ENCODE measurements at regions not wholly inside any gene's neighbourhood (a gene's known extent, or its start where the extent isn't known, plus 50 kb on each side); places are given as distances from the start of the nearest gene placed in this dataset.

DNA sequence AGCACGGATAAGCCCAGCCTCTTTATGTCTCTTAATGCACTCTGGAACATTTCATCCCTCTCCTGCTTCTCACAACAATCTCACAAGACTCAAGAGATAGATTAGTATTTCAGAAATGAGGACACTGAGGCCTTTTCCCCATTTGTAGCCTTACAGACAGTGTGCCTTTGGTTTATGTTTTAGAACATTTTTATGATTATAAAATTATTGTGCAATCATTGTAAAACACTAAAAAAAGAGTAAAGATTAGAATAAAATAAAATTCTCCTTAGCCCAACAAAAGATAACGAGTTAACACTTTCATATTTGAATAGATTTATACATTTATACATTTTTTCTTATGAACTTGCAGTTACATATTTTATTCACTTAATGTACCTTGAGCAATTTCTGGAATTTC is 748.7 kb downstream of the TRIML1 start:
- H3K4me1 ChIP-seq (ENCODE audit: control insufficient read depth, insufficient read depth, low read length): no peaks in the 10 kb centered on the region
- no peaks in the 10 kb centered on the region for H3K27me3 ChIP-seq (ENCODE audit: control insufficient read depth, insufficient read depth, low read length)
- H3K36me3 ChIP-seq (ENCODE audit: control insufficient read depth, insufficient read depth, low read length): no peaks in the 10 kb centered on the region
- H3K27ac ChIP-seq (ENCODE audit: low read length): no peak overlapping the region
- WGBS (ENCODE audit: insufficient coverage, low lambda C conversion rate): 71% methylated on average over 1 of the region's 2 CpGs
- no peak for DNase-seq
- H3K9me3 ChIP-seq (ENCODE audit: control insufficient read depth, low read depth, low read length): no peaks in the 10 kb centered on the region
- no peak overlapping the region for H3K4me3 ChIP-seq (ENCODE audit: low read length)

DNA sequence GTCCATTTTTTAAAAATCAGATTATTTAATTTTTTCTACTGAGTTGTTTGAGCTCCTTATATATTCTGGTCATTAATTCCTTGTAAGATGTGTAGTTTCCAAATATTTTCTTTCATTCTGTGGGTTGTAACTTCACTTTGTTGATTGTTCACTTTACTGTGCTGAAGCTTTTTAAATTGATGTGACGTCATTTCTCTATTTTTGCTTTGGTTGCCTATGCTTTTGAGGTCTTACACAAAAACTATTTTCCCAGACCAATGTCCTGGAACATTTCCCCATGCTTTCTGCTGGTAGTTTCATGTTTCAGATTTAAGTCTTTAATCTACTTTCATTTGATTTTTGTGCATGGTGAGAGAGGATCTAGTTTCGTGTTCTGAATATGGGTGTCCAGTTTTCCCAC is 753.6 kb downstream of the TRIML1 start:
- DNase-seq: no peak
- H3K27me3 ChIP-seq (ENCODE audit: control insufficient read depth, insufficient read depth, low read length): no peaks in the 10 kb centered on the region
- no peaks in the 10 kb centered on the region for H3K4me1 ChIP-seq (ENCODE audit: control insufficient read depth, insufficient read depth, low read length)
- no peak overlapping the region for H3K27ac ChIP-seq (ENCODE audit: low read length)
- no peaks in the 10 kb centered on the region for H3K36me3 ChIP-seq (ENCODE audit: control insufficient read depth, insufficient read depth, low read length)
- no peaks in the 10 kb centered on the region for H3K9me3 ChIP-seq (ENCODE audit: control insufficient read depth, low read depth, low read length)
- WGBS (ENCODE audit: insufficient coverage, low lambda C conversion rate): 83% methylated on average over 1 of the region's 2 CpGs
- no peak overlapping the region for H3K4me3 ChIP-seq (ENCODE audit: low read length)

DNA sequence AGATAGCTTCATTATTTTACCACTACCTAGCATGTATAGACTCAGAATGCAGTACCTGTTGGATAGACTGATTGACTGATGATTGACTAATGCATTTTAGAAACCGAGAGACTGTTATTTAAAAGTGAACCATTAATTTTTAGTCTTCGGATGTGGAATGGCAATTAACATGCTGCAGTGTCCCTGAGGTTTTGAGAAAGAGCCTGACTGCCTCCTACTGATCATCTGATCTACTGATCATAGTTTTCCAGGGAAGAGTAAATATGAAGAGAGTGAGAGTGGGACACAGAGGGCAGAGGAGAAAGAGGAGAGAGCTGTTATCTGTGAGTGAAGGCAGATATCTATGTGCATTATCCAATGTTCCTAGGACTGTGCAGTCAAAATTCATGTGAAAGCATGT is 764.7 kb downstream of the TRIML1 start:
- H3K9me3 ChIP-seq (ENCODE audit: control insufficient read depth, low read depth, low read length): peaks cover 2% of the 10 kb centered on the region
- no peaks in the 10 kb centered on the region for H3K27me3 ChIP-seq (ENCODE audit: control insufficient read depth, insufficient read depth, low read length)
- DNase-seq: no peak
- H3K36me3 ChIP-seq (ENCODE audit: control insufficient read depth, insufficient read depth, low read length): no peaks in the 10 kb centered on the region
- H3K4me1 ChIP-seq (ENCODE audit: control insufficient read depth, insufficient read depth, low read length): no peaks in the 10 kb centered on the region
- WGBS (ENCODE audit: insufficient coverage, low lambda C conversion rate): 100% methylated on average over 1 of the region's 2 CpGs
- H3K4me3 ChIP-seq (ENCODE audit: low read length): no peak overlapping the region
- H3K27ac ChIP-seq (ENCODE audit: low read length): no peak overlapping the region

DNA sequence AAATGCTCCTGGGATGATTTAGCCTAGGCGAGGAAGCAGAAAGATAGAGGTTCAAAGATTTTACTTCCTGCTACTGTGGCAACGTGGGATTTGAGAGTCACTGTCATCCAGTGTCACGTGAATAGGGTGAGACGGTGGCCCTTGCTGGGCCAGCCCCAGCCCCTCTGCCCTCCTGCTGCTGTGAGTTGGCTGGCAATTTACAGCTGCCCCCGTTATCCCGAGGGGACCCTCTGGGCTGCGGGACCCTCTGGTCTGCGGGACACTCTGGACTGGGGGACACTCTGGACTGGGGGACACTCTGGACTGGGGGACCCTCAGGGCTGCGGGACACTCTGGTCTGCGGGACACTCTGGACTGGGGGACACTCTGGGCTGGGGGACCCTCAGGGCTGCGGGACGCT is 765.4 kb downstream of the TRIML1 start:
- no peak overlapping the region for H3K4me3 ChIP-seq (ENCODE audit: low read length)
- H3K27me3 ChIP-seq (ENCODE audit: control insufficient read depth, insufficient read depth, low read length): no peaks in the 10 kb centered on the region
- no peak for DNase-seq
- no peak overlapping the region for H3K27ac ChIP-seq (ENCODE audit: low read length)
- no peaks in the 10 kb centered on the region for H3K4me1 ChIP-seq (ENCODE audit: control insufficient read depth, insufficient read depth, low read length)
- H3K9me3 ChIP-seq (ENCODE audit: control insufficient read depth, low read depth, low read length): peaks cover 2% of the 10 kb centered on the region
- no peaks in the 10 kb centered on the region for H3K36me3 ChIP-seq (ENCODE audit: control insufficient read depth, insufficient read depth, low read length)
- WGBS (ENCODE audit: insufficient coverage, low lambda C conversion rate): no CpG with 5 or more reads among the region's 12 CpGs

DNA sequence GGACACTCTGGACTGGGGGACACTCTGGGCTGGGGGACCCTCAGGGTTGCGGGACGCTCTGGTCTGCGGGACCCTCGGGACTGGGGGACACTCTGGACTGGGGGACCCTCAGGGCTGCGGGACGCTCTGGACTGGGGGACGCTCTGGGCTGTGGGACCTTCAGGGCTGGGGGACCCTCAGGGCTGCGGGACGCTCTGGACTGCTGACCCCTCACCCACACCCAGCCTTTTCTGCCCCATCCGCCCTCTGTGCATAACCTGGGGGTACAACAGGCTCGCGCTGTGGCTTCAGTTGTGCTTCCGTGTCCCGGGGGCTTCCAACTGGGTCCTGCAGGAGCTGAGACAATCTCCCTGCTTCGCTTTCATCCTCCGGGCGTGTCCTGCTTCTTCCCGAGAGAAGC is 766.0 kb downstream of the TRIML1 start:
- WGBS (ENCODE audit: insufficient coverage, low lambda C conversion rate): no CpG with 5 or more reads among the region's 18 CpGs
- no peaks in the 10 kb centered on the region for H3K27me3 ChIP-seq (ENCODE audit: control insufficient read depth, insufficient read depth, low read length)
- H3K27ac ChIP-seq (ENCODE audit: low read length): no peak overlapping the region
- H3K4me3 ChIP-seq (ENCODE audit: low read length): no peak overlapping the region
- no peaks in the 10 kb centered on the region for H3K4me1 ChIP-seq (ENCODE audit: control insufficient read depth, insufficient read depth, low read length)
- H3K9me3 ChIP-seq (ENCODE audit: control insufficient read depth, low read depth, low read length): peaks cover 2% of the 10 kb centered on the region
- DNase-seq: no peak
- H3K36me3 ChIP-seq (ENCODE audit: control insufficient read depth, insufficient read depth, low read length): no peaks in the 10 kb centered on the region

DNA sequence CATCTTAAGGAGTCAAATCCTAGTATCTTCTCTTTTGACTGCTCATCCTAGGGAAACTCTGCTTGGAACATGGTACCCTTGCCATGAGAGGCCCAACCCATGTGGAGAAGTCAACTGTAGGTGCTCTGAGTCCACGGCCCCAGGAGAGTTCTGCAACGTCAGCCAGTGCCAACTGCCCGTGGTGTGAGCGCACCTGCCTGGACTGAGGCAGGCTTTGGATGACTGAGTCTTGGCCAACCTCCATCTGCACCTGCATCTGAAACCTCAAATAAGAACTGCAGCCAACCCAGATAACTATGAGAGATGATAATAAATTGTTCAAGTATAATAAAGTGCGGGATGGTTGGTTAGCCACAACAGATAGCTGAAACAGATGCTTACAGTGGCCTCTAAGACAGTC is 772.0 kb downstream of the TRIML1 start:
- DNase-seq: no peak
- no peaks in the 10 kb centered on the region for H3K27me3 ChIP-seq (ENCODE audit: control insufficient read depth, insufficient read depth, low read length)
- no peak overlapping the region for H3K27ac ChIP-seq (ENCODE audit: low read length)
- no peaks in the 10 kb centered on the region for H3K9me3 ChIP-seq (ENCODE audit: control insufficient read depth, low read depth, low read length)
- no peaks in the 10 kb centered on the region for H3K4me1 ChIP-seq (ENCODE audit: control insufficient read depth, insufficient read depth, low read length)
- WGBS (ENCODE audit: insufficient coverage, low lambda C conversion rate): no CpG with 5 or more reads among the region's 5 CpGs
- no peak overlapping the region for H3K4me3 ChIP-seq (ENCODE audit: low read length)
- no peaks in the 10 kb centered on the region for H3K36me3 ChIP-seq (ENCODE audit: control insufficient read depth, insufficient read depth, low read length)

DNA sequence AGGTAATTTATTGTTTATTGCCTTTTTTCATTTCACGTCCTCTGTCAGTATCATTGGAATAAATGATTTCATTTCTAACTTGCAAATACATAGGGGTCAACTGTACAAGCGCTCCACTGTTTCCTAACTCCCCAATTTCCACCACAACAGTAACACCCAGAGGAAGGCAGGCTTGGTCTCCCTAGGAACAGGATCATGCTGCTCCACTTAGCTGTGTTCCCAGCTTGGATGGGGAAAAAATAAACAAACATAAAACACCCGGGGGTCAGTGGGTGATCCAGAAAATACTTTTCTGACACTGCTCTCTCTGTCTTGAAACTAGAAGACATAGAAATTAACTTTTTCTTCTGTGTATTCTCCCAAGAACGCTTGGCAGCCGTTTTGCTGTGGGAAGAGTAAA is 772.5 kb downstream of the TRIML1 start:
- Histone ChIP-seq H3K36me3 (ENCODE audit: control insufficient read depth, insufficient read depth, low read length) (no peaks in the 10 kb centered on the region), H3K9me3 (ENCODE audit: control insufficient read depth, low read depth, low read length) (no peaks in the 10 kb centered on the region), H3K27ac (ENCODE audit: low read length) (no peak overlapping the region), H3K4me3 (ENCODE audit: low read length) (no peak overlapping the region), H3K4me1 (ENCODE audit: control insufficient read depth, insufficient read depth, low read length) (no peaks in the 10 kb centered on the region), H3K27me3 (ENCODE audit: control insufficient read depth, insufficient read depth, low read length) (no peaks in the 10 kb centered on the region)
- 83% methylated on average over 2 of the region's 5 CpGs for WGBS (ENCODE audit: insufficient coverage, low lambda C conversion rate)
- no peak for DNase-seq

DNA sequence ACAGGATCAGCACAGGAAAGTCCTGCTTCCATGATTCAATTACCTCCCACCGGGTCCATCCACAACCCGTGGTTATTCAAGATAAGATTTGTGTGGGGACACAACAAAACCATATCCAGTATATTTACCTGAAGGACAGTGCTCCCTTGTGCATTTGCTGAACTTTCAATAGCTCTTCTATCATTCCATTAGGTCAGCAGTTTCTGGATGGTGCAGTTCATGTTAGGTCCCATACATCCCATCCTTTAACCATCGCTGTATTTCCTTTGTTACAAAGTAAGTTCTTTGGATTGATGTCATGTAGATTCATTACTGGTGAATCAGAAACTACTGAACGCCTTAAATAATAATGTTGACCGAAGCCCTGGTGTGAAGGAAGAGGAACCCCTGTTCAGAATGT is 775.9 kb downstream of the TRIML1 start:
- no peak for DNase-seq
- H3K36me3 ChIP-seq (ENCODE audit: control insufficient read depth, insufficient read depth, low read length): no peaks in the 10 kb centered on the region
- no peak overlapping the region for H3K27ac ChIP-seq (ENCODE audit: low read length)
- no CpG with 5 or more reads among the region's 5 CpGs for WGBS (ENCODE audit: insufficient coverage, low lambda C conversion rate)
- no peaks in the 10 kb centered on the region for H3K4me1 ChIP-seq (ENCODE audit: control insufficient read depth, insufficient read depth, low read length)
- H3K27me3 ChIP-seq (ENCODE audit: control insufficient read depth, insufficient read depth, low read length): no peaks in the 10 kb centered on the region
- H3K9me3 ChIP-seq (ENCODE audit: control insufficient read depth, low read depth, low read length): no peaks in the 10 kb centered on the region
- no peak overlapping the region for H3K4me3 ChIP-seq (ENCODE audit: low read length)

DNA sequence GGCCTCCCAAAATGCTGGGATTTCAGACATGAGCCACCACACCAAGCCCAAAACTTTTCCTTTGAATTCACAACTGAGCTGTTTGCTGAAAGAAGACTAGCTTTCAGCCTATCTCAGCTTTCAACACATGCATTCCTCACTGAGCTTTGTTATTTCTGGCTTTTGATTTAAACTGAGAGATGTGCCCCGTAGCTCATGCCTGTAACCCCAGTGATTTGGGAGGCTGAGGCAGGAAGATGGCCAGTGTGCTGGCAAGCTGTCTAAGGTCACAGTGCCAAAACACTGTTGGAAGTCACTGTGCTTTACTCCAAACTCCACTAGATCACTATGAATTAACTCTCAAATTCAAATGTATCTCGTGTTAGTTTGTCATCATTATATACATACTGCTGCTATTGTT is 779.5 kb downstream of the TRIML1 start:
- no CpG with 5 or more reads among the region's 2 CpGs for WGBS (ENCODE audit: insufficient coverage, low lambda C conversion rate)
- Histone ChIP-seq H3K4me3 (ENCODE audit: low read length) (no peak overlapping the region), H3K36me3 (ENCODE audit: control insufficient read depth, insufficient read depth, low read length) (no peaks in the 10 kb centered on the region), H3K9me3 (ENCODE audit: control insufficient read depth, low read depth, low read length) (no peaks in the 10 kb centered on the region), H3K4me1 (ENCODE audit: control insufficient read depth, insufficient read depth, low read length) (no peaks in the 10 kb centered on the region), H3K27me3 (ENCODE audit: control insufficient read depth, insufficient read depth, low read length) (no peaks in the 10 kb centered on the region), H3K27ac (ENCODE audit: low read length) (no peak overlapping the region)
- DNase-seq: no peak

DNA sequence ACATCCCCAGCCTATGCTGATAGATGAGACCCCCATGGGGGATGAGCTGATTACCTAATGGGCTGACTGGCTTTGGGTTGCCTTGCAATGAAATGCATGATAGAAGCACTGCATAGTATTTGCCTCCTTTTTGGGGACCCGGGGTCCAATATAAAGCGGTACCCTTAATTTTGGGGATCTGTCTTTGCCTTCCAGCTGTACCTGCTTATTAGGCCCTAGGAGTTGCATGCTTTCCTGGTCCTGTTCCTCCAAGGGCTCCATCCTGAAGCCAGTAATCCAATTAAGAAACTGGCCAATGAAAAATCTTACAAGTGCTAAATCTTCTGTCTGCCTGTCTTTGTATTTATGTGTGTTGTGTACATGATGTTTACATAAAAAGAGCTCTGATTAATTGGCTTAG is 791.6 kb downstream of the TRIML1 start:
- H3K27me3 ChIP-seq (ENCODE audit: control insufficient read depth, insufficient read depth, low read length): no peaks in the 10 kb centered on the region
- DNase-seq: no peak
- H3K4me1 ChIP-seq (ENCODE audit: control insufficient read depth, insufficient read depth, low read length): no peaks in the 10 kb centered on the region
- no peak overlapping the region for H3K4me3 ChIP-seq (ENCODE audit: low read length)
- no peak overlapping the region for H3K27ac ChIP-seq (ENCODE audit: low read length)
- no CpG with 5 or more reads among the region's 2 CpGs for WGBS (ENCODE audit: insufficient coverage, low lambda C conversion rate)
- no peaks in the 10 kb centered on the region for H3K36me3 ChIP-seq (ENCODE audit: control insufficient read depth, insufficient read depth, low read length)
- no peaks in the 10 kb centered on the region for H3K9me3 ChIP-seq (ENCODE audit: control insufficient read depth, low read depth, low read length)

DNA sequence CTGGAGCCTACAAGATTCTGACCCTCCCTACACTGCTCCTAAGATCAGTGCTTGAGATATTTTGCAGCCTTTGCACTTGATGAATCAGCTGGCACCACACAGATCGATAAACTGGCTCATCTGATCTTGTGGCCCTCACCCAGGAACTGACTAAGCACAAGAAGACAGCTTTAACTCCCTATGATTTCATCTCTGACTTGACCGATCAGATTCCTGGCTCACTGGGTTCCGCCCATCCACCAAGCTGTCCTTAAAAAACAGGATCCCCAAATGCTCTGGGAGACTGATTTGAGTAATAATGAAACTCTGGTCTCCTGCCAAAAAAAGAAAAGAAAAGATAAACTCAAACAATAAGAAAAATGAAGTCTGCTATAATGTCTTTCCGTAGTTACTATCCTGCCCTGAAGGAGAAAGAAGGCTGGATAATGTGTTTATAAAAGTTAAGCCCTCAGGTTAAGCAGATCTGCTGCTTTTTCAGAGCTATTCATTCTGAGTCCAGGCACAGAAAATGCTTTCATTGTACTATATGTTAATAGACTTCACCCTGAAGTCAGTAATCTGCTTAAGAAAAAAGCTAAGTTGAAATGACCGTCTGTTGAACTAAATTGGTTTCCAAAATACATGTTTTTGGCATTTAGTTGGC is 795.2 kb downstream of the TRIML1 start:
- no peaks in the 10 kb centered on the region for H3K4me1 ChIP-seq (ENCODE audit: control insufficient read depth, insufficient read depth, low read length)
- WGBS (ENCODE audit: insufficient coverage, low lambda C conversion rate): 80% methylated on average over 2 of the region's 5 CpGs
- no peaks in the 10 kb centered on the region for H3K9me3 ChIP-seq (ENCODE audit: control insufficient read depth, low read depth, low read length)
- no peak overlapping the region for H3K4me3 ChIP-seq (ENCODE audit: low read length)
- no peaks in the 10 kb centered on the region for H3K36me3 ChIP-seq (ENCODE audit: control insufficient read depth, insufficient read depth, low read length)
- no peaks in the 10 kb centered on the region for H3K27me3 ChIP-seq (ENCODE audit: control insufficient read depth, insufficient read depth, low read length)
- DNase-seq: no peak
- H3K27ac ChIP-seq (ENCODE audit: low read length): no peak overlapping the region
